HG03575 (cell line): ENCODE measurements at regions not wholly inside any gene's neighbourhood (a gene's known extent, or its start where the extent isn't known, plus 50 kb on each side); places are given as distances from the start of the nearest gene placed in this dataset.
"Not testable (repeated sequence)": the region's sequence is repeated elsewhere in the genome, so short reads cannot be mapped to it uniquely, and the experiment has no call there.

Experiments
- ATAC-seq: cut with Tn5 transposase; IDR thresholded peaks from one replicate; pipeline ENCODE4 v1.9.1; 2021; ENCODE audit not compliant: unreplicated experiment, insufficient number of reproducible peaks, low FRiP score; ENCODE audit errors: extremely low read depth

DNA sequence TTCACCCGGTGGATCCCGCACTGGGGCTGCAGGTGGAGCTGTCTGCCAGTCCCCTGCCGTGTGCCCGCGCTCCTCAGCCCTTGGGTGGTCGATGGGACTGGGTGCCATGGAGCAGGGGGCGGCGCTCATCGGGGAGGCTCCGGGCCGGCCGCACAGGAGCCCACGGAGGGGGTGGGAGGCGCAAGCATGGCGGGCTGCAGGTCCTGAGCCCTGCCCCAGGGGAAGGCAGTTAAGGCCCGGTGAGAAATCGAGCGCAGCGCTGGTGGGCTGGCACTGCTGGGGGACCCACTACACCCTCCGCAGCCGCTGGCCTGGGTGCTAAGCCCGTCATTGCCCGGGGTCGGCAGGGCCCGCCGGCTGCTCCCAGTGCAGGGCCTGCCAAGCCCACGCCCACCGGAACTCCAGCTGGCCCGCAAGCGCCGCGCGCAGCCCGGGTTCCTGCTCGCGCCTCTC, 149.6 kb upstream of the SPRY2 start:
- ATAC-seq = not testable (repeated sequence)

DNA sequence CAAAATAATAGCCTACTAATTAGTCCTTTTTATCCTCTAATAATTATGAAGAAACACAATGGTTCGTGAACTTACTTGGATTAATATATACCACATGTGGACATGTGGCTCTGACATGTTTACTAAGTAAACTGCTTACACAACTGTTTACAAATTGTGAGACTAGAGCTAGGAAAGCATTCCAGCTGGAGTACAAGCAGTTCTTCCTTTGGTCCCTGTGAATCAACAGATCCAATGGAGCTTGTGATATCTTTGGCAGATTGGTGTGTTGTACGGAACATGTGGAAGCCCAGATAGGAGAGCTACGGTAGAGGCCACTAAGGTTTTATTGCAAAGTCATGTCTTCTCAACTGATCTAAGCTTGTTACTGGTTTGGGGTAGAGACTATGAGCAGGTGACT, 145.5 kb upstream of the SPRY2 start:
- no peak for ATAC-seq

DNA sequence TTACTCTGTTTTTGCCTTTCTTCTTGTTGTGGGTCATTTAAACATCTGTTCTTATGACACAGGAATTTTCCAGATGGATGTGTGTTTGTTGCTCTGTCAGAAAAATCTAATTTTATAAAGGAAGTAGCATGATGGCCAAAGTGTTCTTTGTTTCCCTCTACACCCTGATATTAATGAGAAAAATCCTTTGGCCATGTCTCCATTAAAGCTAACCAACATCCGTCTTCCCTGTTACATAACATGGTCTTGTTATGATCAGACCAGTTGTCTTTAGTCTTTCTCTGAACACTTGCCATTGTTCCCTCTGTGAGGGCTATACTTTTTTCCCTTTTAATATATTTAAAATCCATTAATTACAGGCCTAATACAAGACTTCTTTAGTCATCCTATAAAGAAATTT, 142.2 kb upstream of the SPRY2 start:
- ATAC-seq = no peak

DNA sequence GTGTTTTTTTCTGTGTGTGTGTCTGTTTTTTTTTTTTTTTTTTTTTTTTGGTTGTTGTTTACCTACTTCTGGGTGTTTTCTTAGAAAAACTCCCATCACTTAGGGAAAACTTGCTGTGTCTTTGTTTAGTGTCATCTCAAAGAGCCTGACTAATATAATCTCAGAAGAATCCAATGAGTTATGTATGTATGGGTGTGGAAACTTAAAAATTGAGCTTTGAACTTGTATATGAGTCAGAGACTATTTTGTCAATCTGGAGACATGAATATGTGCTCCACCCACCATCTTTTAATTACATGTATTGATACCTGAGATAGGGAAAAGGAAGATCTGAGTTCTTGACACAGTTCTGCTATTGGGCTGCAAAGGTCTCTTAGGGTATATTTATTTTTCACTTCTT, 140.7 kb upstream of the SPRY2 start:
- ATAC-seq = no peak

DNA sequence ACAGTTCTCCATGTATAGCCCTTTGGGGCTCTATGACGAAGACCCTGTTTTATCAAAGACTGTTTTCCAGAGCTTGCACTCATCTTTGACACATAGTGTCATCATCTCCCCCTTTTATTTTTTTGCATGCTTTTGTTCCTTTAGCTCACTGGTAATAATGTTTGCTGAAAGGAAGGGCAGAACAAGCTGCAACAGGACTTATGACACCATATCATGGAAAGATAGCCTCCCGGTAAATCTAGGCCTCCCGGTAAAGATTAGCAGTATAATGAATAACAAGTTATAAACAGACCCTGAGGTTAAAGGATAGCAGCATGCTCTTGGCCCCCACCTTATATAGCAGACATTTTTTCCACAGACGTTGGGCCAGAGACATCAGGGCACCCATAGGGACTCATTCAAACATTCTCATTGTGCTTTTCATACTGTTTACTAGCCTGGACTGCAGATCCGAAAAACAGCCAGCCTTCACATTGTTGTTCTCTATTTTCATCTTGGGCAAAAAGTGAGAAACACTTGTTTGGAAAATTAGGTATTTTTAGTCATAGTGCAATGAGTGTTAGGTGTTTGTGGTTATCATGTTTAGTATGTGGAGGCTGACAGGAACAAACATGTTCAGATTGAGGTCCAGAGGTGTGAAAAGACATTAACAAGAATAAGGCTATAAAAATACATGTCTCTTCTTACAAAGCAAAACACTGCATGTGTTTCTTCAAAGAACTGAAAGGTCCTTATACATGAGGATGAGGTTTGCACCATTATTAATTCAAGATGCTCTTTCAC, 136.9 kb upstream of the SPRY2 start:
- no peak for ATAC-seq

DNA sequence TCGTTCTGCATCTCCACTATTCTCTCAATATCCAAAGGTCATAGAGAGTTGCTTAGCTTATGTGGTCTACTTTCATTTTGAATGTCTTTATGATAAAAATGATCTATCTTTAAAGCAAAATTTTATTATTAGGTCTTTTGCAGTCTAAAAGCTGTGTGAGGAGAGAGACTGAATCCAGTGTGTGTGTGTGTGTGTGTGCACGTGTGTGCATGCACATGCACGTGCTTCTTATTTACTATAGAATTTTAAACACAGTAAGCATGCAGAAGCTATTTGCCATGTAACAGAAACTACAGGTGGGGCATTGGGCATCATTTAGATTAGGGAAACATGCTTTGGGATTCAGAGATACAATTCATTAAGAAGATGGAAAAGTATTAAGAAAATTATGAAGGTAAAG, 136.0 kb upstream of the SPRY2 start:
- no peak for ATAC-seq

DNA sequence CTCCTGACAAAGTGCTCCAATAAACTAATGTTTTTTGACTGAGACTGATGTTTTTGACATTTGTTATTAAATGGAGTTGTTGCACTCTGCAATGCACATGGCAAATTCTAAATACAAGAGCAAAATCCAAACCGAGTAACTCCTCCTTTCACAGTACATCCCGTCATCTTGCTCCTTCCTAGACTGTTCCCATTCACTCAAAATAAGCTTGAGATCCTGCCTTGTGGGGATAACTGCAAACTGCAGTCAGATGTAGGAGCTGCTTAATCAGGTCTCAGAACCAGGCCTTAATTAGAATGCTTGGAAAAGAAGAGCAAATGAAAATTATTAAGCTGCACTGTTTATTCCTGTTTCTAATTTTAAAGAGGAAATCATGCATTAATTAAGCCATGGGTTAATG, 134.8 kb upstream of the SPRY2 start:
- no peak for ATAC-seq

DNA sequence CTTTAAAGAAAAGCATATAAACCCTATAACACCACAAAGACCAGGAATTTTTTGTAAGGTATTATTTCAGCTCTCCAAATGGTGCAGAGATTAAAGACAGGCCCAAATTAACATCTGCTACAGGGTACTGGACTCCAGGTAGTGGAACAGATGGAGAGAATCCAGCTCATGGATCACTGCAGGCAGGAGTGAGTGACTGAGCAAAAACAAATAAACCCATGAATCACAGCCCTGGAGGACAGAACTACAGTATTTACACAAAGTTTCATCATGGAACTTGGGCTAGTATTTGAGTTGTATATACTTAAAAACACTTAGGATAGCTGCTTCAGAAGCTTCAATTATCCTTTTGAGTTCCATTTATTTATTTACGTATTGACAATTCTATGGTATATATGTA, 132.8 kb upstream of the SPRY2 start:
- ATAC-seq = no peak

DNA sequence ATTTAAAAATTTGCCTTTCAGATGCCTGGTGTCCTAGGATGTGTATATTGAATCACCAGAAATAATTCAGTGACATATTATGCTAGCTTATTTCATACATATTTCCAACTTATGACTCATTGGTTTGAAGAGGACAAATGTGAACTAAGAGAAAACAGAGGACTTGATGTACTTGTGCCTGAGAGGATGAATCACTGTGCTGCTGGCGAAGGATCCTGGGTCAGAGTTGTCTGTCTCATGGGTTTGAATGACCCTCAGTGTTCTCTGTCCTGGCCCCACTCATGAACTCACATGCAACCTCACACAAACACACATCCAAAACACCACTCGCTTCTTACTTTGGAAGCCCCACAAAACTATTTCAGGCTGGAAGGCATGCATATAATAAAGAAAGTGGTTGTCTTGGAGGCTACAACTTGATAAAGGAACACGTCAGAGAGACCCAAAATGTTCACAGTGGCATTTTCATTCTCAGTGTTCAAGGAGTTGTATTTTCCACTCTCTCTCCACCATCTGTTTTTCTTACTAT, 129.0 kb upstream of the SPRY2 start:
- ATAC-seq = no peak

DNA sequence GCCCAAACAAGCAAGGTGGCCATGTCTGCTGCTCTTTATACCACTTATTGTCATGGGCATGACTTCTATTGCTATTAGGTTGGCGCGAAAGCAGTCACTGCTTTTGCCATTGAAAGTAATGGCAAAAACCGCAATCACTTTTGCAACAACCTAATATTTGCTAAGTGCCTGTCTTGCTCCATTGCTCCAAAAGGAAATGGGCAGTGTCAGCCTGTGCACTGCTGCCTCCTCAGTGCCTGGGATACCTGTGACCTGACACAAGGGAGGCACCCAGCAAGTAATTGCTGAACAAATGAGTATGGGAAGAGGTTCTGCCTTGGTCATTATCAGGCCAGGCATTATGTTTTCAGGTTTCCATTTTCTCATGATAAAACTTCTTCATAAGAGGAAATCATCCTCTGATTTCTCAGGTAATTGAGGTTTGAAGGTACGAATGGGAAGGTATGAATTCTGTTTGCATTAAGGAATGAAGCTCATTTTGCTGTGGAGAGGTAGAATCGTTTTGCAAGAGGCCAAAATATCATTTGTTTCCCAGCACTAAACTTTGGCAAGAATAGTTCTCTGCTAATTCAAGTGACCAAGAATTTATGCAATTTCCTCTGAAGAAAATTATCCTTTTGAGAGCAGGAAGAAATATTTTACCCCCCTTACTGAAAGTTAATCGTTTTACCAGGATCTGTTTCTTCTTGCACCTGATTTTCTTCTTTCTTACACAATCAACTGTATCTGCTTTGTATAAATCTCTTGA, 128.4 kb upstream of the SPRY2 start:
- ATAC-seq = no peak

DNA sequence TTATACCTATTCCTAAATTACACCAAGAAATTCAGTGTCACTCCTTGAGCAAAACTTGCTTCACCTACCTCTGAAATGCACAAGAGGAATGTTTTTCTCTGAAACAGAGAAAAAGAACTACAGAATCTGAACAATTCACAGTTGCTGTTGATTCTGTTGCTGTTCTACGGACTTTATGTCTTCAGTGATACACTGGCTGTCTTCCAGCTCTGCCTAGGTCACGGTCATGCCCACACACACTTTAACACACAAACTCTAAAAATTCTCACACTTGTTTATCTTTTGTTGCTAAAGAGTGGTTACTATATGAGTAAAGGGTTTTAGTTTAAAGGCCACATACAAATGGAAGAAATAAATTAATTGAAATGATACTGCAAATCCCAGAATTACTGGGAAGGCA, 124.4 kb upstream of the SPRY2 start:
- ATAC-seq = no peak

DNA sequence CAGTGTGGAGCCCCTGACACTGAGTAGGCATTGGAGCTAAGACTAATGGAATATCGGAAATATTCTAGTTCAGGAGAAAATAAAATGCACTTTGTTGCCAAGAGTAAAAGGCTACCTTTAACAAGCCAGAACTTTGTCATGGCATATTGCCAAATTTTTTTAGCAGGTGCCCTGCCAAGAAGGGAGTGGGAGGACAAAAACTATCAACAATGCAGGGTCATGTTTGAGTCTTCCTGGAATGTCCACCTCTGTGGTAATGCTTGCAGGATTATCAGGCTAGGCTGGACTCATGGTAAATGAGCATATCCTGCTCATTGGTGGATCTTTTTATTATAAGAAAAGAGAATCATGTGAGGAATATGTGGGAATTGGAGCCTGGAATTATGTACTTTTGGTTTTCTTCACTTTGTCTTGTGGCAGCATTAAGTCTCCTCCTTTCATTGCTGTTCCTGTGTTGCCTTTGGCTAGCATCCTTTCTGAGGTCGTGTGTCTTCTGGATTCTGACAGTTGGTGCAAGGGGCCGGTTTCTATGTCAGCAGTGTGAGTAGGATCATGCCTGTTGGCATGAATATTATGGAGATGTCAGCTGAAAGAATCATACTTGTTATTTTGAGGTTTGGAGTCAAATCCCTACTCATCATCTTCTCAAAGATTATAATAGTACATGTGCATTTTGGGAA, 122.9 kb upstream of the SPRY2 start:
- no peak for ATAC-seq

DNA sequence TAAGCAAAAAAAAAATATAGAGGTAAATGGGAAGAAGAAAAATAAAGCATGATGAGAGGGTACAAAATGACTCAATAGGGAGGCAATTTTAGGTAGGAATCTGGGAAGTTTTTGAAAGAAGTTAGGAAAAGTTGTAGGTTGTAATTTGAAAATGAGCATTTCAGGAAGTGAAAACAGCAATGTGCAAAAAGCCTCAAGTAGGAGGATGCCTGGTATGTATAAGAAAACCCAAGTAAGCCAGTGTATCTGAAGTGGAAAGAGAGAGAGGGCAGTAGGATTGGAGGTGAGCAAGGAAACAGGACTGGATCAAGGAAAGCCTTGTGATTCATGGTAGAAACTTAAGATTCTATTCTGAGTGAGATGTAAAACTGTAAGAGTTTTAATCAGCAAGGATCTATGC, 121.6 kb upstream of the SPRY2 start:
- no peak for ATAC-seq

DNA sequence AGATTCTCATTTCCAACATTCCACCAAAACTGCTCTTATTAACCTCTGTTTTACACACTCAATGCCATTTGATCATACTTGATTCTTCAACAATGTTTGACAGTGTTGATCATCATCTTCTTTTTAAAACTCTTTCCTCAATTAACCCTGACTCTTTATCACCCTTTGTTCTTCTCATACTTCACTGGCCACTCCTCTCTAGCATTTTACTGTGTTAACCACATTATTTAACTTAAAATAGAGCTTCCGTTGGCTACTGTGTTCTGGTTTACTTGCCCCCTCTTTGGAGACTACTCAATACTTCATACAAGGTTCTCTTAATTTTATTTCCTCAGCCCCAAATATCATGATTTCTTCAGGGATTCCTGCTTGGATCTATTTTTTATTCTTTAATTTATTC, 121.1 kb upstream of the SPRY2 start:
- no peak for ATAC-seq

DNA sequence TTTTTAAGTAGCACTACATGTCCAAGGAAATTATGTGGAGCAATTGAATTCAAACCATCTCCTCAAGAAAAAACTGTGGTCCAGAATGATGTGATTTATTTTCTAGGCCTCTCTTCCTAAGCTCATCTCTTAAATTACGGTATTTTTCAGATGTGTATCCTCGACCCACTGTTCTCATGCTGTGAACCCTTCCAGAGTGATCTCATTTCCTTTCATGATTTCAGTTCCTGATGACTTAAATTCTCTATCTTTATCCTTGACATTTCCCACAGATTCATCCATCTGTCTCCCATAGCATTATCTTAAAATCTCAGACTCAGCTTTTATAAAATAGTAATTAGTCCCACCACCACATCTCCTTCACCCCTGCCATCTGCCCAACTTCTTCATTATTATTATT, 117.6 kb upstream of the SPRY2 start:
- ATAC-seq = no peak

DNA sequence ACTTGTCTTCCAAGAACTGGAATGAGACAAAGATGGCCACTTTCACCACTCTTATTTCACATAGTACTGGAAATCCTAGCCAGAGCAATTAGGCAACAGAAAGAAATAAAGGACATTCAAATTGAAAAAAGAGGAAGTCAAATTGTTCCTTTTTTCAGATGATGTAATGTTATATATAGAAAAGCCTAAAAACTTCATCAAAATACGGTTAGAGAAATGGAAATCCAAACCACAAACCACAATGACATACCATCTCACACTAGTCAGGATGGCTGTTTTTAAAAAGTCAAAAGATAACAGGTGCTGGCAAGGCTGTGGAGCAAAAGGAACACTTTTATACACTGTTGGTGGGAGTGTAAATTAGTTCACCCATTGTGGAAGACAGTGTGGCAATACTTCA, 113.3 kb upstream of the SPRY2 start:
- ATAC-seq = peak; percentile 85

DNA sequence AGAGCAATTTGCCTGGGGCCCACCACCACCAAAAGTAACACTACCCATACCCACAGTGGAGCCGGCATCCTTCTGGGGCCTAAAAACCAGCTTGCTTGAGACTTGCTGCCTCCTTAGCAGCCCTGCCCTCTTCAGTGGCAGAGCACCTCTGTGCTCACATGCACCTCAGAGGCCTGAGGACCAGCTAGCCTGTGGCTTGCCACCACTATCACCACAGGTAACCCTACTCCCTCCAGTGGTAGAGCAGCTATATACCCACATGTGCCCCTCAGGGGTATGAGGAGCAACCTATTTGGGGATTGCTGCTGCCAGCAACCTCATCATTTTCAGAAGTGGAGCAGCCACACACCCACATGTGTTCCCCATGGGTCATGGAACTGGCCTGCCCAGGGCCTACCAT, 111.4 kb upstream of the SPRY2 start:
- no peak for ATAC-seq

DNA sequence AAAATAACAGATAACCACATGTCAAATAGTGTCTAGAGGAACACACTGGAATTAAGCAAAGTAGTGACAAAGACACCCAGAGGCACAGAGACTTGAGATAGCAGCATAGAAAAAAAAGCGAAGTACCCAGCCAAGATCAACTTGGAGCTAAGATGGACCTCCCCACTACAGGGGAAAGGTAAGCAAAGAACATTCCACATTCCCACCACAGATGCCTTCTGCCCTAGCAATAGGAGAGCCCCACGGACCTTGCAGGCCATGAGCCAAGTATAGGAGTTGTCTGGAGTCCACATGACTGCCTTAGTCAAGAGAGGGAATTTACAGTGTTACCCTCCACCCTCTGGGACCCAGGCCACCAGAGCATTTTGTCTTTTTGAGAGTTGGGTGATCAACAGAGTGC, 110.7 kb upstream of the SPRY2 start:
- ATAC-seq = no peak

DNA sequence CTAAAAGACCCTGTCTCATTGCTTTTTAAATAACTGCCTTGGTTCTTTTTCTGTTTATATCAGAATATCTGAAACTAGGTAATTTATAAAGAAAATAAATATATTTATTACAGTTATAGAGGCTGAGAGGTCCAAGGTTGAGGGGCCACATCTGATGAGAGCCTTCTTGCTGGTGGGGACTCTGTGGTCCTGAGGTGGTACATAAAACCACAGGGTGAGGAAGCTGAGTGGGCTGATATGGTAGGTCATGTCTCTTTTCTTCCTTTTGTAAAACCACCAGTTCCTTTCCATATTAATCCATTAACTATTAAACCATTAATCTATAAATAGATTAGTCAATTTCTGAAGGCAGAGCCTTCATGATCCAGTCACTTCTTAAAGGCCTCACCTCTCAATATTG, 109.5 kb upstream of the SPRY2 start:
- no peak for ATAC-seq

DNA sequence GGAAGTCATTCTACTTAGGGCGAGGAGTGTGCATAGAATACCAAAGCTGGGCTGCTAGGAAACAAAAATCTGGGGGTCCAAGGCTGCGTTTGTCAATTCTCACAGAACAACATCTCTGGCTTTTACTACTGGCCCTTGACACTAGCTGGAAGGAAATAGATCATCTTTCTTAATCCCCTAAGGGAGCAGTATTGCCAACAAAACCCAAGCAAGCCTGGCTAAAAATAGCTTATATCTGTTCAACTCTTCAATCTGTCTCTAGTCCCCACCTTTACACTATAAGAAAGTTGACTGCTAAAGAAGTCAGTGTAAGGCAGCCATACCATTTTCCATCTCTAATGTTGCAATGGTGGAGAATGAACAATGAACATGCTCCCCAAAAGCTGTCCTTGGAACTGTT, 107.8 kb upstream of the SPRY2 start:
- ATAC-seq = no peak
